ENCODE measurements at regions not wholly inside any gene's neighbourhood (a gene's known extent, or its start where the extent isn't known, plus 50 kb on each side); places are given as distances from the start of the nearest gene placed in this dataset.

- Histone ChIP-seq H2AK5ac (ENCODE audit: low read depth, low read length) (no peak overlapping the region), H3K27me3 (replicated peaks in 1 of 4; ENCODE audit: control insufficient read depth in 3 of 4, extremely low read depth in 1 of 4, insufficient read depth in 3 of 4, low read length in 3 of 4) (no peaks in the 10 kb centered on the region), H3K79me1 (ENCODE audit: low read depth, low read length) (no peaks in the 10 kb centered on the region), H2BK120ac (replicated peaks; ENCODE audit: low read depth, low read length) (no peak overlapping the region), H3K4me3 (ENCODE audit: extremely low read depth in 1 of 4, insufficient read depth in 2 of 4, low read depth in 3 of 4, low read length in 4 of 4) (no peak overlapping the region), H3K18ac (ENCODE audit: extremely low read depth, low read length) (no peak overlapping the region), H2BK12ac (ENCODE audit: low read depth, low read length) (no peak overlapping the region), H4K20me1 (replicated peaks in 1 of 2; ENCODE audit: control insufficient read depth in 1 of 2, insufficient read depth in 2 of 2, low read length in 2 of 2) (no peaks in the 10 kb centered on the region), H3K79me2 (ENCODE audit: control insufficient read depth in 1 of 2, insufficient read depth in 2 of 2, low read length in 2 of 2) (no peaks in the 10 kb centered on the region), H4K5ac (ENCODE audit: insufficient read length, low read depth, low read length) (no peak overlapping the region), H3K27ac (ENCODE audit: low read depth, low read length) (no peak overlapping the region), H2AFZ (ENCODE audit: low read length) (no peak overlapping the region), H3K14ac (ENCODE audit: insufficient read length) (no peak overlapping the region), H3K23me2 (ENCODE audit: low read depth, low read length) (no peaks in the 10 kb centered on the region), H2BK20ac (ENCODE audit: low read length) (no peak overlapping the region), H4K91ac (replicated peaks; ENCODE audit: insufficient read length, low read length) (no peak overlapping the region), H3K9ac (replicated peaks in 1 of 4; ENCODE audit: extremely low read depth in 1 of 4, low read depth in 3 of 4, low read length in 3 of 4) (no peak overlapping the region), H2BK5ac (ENCODE audit: low read depth, low read length) (no peak overlapping the region), H3K4me1 (replicated peaks in 1 of 4; ENCODE audit: control insufficient read depth in 3 of 4, insufficient read depth in 4 of 4, low read length in 3 of 4) (no peaks in the 10 kb centered on the region; a peak in 1 of 7 replicates), H3K4ac (replicated peaks; ENCODE audit: insufficient read length, low read depth, low read length) (no peak overlapping the region), H3K36me3 (ENCODE audit: control insufficient read depth in 2 of 4, insufficient read depth in 4 of 4, low read length in 3 of 4) (no peaks in the 10 kb centered on the region), H3K9me3 (ENCODE audit: insufficient read depth in 2 of 2, low read depth in 1 of 2, low read length in 1 of 2) (no peaks in the 10 kb centered on the region), H4K8ac (ENCODE audit: extremely low read depth, insufficient read depth, low read length) (no peak overlapping the region), H3K23ac (ENCODE audit: insufficient read length) (no peak overlapping the region), H2BK15ac (ENCODE audit: low read length) (no peak overlapping the region), H3K56ac (replicated peaks; ENCODE audit: insufficient read length, low read depth, low read length) (no peak overlapping the region), H3K4me2 (ENCODE audit: insufficient read depth in 1 of 2, low read depth in 2 of 2, low read length in 2 of 2) (no peak overlapping the region)
- WGBS, 2 experiments (ENCODE audit: extremely low coverage in 1 of 2, insufficient coverage in 1 of 2, insufficient read length in 1 of 2, insufficient replicate concordance in 2 of 2, low coverage in 1 of 2, low lambda C conversion rate in 2 of 2, missing lambda C conversion rate in 1 of 2), result 85% methylated on average over 7 of the region's 7 CpGs; no CpG with 5 or more reads in 1 of the 2 experiments
- TF ChIP-seq TBP (IDR thresholded peaks at IDR 0.05; ENCODE audit: low read depth, low read length), result no peak
- no peak for TF ChIP-seq MAX (IDR thresholded peaks at IDR 0.05)
- no peak for TF ChIP-seq SUZ12 (IDR thresholded peaks at IDR 0.05; ENCODE audit: low read length)
- no peak for TF ChIP-seq SRF (IDR thresholded peaks at IDR 0.05; ENCODE audit: low read depth, low read length)
- no peak for TF ChIP-seq GTF2F1 (IDR thresholded peaks at IDR 0.05; ENCODE audit: borderline replicate concordance, low read depth, low read length)
- TF ChIP-seq JUND (IDR thresholded peaks at IDR 0.05; ENCODE audit: low read length), result no peak
- no peak for TF ChIP-seq RXRA (IDR thresholded peaks at IDR 0.05; ENCODE audit: insufficient read depth, low read depth, low read length)
- DNase-seq (ENCODE audit: low read depth in 1 of 2, low spot score in 2 of 2) (no peak), FAIRE-seq (no peak)
- ChIA-PET POLR2A (ENCODE audit: partially characterized antibody) (no interaction called here), CTCF (ENCODE audit: partially characterized antibody) (interaction anchor here (0.6 to 1.3 kb wide), 2 partner anchors 164 to 332 kb away, joined by 3 read pairs; partner anchors contain the start of gene GADD45G)
Measured at GRCh38 chr9:89768650-89769071, 163.8 kb downstream of the GADD45G start.

All from H1 (cell line).